GM18508 (cell line): ENCODE measurements at regions not wholly inside any gene's neighbourhood (a gene's known extent, or its start where the extent isn't known, plus 50 kb on each side); places are given as distances from the start of the nearest gene placed in this dataset.
"Not testable (repeated sequence)": the region's sequence is repeated elsewhere in the genome, so short reads cannot be mapped to it uniquely, and the experiment has no call there.

Experiments used
- ATAC-seq: cut with Tn5 transposase; IDR thresholded peaks from one replicate; pipeline ENCODE4 v1.9.1; 2021; ENCODE audit warnings: moderate number of reproducible peaks; ENCODE audit not compliant: insufficient read depth, unreplicated experiment

GRCh38 chr7:69243016-69243415 lies 355.3 kb upstream of the AUTS2 start:
- ATAC-seq: no peak

- no peak for ATAC-seq
Measured at GRCh38 chr7:69244701-69245100, 353.6 kb upstream of the AUTS2 start.

- ATAC-seq: no peak
Measured at GRCh38 chr7:69245646-69246045, 352.6 kb upstream of the AUTS2 start.

- no peak for ATAC-seq
Measured at GRCh38 chr7:69246758-69247157, 351.5 kb upstream of the AUTS2 start.

- not testable (repeated sequence) for ATAC-seq
Measured at GRCh38 chr7:69248382-69248828, 349.9 kb upstream of the AUTS2 start.

GRCh38 chr7:69250958-69251357 lies 347.3 kb upstream of the AUTS2 start:
- ATAC-seq: no peak

- ATAC-seq: no peak
Measured at GRCh38 chr7:69254643-69255042, 343.6 kb upstream of the AUTS2 start.

DNA sequence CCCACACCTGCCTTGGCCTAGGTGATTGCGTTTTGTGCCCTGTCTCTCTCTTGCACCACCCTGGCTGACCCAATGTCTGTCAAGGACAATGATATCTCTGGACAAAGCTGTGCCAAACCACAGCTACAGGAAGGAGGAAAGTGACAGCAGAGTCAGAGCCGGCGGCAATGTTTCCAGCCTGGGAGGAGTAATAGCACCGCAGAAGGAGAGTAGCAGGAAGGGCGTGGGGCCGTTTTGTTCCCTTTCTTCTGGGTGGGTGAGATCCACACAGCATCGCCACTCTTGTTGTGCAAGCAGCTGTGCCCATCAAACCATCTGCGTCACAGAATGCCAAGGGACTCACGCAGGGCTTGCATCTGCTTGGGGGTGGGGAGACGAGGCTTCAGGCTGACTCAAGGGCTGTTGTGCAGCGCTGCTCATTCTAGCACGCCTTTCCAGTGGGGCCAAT lies 341.6 kb upstream of the AUTS2 start:
- ATAC-seq: no peak

DNA sequence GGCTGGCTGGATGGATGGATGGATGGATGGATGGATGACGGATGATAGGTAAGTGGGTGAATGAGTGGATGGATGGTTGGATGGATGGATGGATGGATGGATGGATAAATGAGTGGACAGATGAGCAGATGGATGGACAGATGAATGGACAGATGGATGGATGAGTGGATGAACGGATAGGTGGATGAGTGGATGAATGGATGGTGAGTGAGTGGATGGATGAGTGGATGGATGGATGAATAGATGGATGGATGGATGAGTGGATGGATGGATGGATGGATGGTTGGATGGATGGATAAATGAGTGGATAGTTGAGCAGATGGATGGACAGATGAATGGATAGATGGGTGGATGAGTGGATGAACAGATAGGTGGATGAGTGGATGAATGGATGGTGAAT lies 340.7 kb upstream of the AUTS2 start:
- no peak for ATAC-seq

- no peak for ATAC-seq
Measured at GRCh38 chr7:69259445-69259844, 338.8 kb upstream of the AUTS2 start.

- no peak for ATAC-seq
Measured at GRCh38 chr7:69260023-69260422, 338.3 kb upstream of the AUTS2 start.

- no peak for ATAC-seq
Measured at GRCh38 chr7:69263550-69263949, 334.7 kb upstream of the AUTS2 start.

GRCh38 chr7:69269806-69270205 lies 328.5 kb upstream of the AUTS2 start:
- ATAC-seq: no peak

DNA sequence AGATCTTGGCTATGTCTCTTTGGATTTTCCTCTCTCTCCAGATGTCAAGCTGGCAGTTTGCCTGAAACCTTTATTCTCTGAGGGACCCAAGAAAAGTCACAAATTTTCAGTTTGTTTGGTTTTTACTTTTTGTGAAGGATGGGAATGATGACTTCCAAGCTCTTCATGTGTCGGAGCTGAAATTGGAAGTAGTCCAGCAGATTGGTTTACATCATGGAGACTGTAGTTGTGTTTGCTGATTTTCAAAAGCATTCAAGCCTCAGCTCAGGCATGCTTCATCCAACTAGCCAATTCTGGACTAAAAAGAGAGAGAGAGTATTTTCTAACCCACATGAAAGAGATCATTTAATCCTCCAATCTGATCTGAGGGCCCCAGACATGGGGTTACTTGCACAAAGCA lies 326.2 kb upstream of the AUTS2 start:
- ATAC-seq: no peak

GRCh38 chr7:69276011-69276729 lies 322.1 kb upstream of the AUTS2 start:
- ATAC-seq: no peak

- no peak for ATAC-seq
Measured at GRCh38 chr7:69277366-69277765, 320.9 kb upstream of the AUTS2 start.

DNA sequence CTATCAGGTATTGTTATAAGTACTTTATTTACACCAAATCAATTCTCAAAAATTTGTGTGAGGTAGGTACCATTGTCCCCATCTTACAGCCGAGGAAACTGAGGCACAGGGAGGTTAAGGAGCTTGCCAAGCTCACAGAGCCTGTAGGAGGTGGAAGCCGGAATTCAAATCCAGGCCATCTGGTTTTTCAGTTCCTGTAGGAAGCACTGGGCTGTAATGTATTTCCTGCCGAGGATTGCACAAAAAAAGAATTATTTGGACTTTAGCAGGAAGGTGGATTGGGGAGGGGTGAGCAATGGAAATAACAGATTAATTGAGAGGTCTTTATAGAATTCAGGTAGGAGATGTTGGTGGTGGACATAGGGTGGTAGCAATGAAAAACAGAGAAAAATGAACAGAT lies 315.3 kb upstream of the AUTS2 start:
- ATAC-seq: no peak

DNA sequence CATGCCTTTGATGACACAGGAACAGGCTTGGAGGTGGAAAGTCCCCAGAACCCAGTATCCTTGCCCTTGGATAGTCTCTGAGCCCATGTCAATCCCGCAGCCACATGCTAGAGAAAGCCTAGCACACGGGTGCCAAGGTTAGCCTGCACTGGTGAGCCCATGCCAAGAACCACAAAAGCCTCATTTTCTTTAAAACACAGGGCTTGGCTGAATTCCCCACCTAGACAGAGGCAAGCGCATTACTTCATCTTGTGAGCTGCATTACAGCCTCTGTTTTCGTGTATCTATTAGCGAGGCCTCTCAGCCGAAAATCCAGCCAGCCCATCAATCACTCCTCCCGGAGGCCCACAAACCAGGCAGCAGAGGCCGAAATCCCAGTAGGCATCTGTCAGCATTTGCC lies 314.9 kb upstream of the AUTS2 start:
- no peak for ATAC-seq

DNA sequence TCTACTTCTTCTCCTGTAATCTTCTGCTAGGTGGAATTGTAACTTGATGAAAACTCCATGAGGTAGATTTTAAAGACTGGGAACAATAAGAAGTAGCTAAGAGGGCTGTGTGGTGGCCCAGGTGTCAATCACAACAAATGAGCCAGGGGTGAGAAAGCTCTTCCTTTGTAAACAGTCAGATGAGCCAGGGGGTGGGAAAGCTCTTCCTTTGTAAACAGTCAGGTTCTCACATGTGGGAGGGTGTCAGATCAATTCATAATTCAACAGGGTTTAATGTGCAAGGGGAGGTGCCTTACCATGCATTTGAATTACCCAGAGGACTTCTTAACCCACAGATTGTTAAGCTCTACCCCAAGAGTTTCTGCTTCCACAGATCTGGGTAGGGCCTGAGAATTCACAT lies 312.4 kb upstream of the AUTS2 start:
- ATAC-seq: no peak

DNA sequence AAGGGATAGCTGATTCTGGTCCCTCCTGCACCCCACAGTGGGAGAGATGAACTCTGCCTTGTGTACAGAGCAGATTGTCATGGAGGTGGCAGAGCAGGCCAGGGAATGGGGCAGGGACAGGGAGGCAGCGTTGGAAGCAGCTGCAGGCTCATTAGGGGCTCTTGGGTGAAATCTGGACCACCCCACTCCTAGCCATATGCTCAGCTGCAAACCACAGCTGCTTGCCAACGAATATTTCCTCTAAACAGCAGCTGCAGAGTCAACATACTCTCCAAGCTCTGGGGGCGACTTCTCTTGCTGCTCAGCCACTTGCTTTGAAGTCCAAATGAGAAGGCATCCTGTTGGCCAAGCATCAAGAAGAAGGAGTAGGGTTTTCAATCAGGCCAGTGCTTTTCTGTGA lies 302.3 kb upstream of the AUTS2 start:
- no peak for ATAC-seq

DNA sequence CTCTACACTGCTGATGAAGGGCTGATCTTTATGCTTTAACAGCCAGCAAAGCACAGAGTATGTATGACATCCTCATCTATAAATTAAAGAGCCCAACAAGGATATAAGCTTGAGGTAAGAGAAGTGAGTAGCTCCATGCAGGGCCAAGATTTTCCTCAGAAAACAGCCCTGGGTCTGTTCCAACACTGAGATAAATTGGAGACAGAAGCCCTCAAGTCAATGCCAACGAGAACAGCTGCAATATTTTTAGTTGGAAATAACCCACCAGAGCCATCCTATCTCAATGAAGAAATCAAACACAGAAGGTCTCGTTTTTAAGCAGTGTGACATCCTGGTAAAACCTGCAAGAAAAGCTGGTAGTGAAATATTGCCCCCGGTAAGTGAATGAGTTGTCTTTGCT lies 297.0 kb upstream of the AUTS2 start:
- ATAC-seq: no peak

GRCh38 chr7:69309601-69310000 lies 288.7 kb upstream of the AUTS2 start:
- ATAC-seq: no peak

- ATAC-seq: no peak
Measured at GRCh38 chr7:69311489-69311888, 286.8 kb upstream of the AUTS2 start.
